ENCODE measurements at regions not wholly inside any gene's neighbourhood (a gene's known extent, or its start where the extent isn't known, plus 50 kb on each side); places are given as distances from the start of the nearest gene placed in this dataset.

DNA sequence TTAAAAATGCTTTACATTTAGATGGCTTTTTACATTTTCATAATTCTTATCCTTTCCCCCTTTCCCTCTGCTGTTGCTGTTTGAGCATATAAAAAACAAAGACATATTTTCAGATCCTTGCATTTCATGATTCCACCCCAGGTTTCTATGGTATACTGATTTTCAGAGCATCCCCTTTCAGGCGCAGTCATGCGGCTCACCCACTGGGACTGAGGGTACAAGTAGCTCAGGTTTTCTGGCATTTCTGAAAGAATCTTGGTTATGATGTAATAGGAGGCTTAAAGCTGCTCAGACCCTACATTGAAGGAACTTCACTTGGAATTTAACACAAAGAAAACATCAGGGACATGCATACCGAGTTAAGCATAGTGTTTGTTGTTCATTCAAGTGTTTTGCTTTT is 310.8 kb downstream of the ETAA1 start:
- no peak overlapping the region for H3K4me3 ChIP-seq (ENCODE audit: low read depth, low read length)
- no peak for DNase-seq (ENCODE audit: low read depth)
- no peaks in the 10 kb centered on the region for H3K36me3 ChIP-seq (ENCODE audit: control insufficient read depth, insufficient read depth, low read length)
- no peaks in the 10 kb centered on the region for H3K27me3 ChIP-seq (ENCODE audit: control insufficient read depth, insufficient read depth, low read length)
- TF ChIP-seq, protein P1, sequence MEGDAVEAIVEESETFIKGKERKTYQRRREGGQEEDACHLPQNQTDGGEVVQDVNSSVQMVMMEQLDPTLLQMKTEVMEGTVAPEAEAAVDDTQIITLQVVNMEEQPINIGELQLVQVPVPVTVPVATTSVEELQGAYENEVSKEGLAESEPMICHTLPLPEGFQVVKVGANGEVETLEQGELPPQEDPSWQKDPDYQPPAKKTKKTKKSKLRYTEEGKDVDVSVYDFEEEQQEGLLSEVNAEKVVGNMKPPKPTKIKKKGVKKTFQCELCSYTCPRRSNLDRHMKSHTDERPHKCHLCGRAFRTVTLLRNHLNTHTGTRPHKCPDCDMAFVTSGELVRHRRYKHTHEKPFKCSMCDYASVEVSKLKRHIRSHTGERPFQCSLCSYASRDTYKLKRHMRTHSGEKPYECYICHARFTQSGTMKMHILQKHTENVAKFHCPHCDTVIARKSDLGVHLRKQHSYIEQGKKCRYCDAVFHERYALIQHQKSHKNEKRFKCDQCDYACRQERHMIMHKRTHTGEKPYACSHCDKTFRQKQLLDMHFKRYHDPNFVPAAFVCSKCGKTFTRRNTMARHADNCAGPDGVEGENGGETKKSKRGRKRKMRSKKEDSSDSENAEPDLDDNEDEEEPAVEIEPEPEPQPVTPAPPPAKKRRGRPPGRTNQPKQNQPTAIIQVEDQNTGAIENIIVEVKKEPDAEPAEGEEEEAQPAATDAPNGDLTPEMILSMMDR (IDR thresholded peaks at IDR 0.05; ENCODE audit: insufficient read depth, low read length, poor library complexity, severe bottlenecking), result no peak

DNA sequence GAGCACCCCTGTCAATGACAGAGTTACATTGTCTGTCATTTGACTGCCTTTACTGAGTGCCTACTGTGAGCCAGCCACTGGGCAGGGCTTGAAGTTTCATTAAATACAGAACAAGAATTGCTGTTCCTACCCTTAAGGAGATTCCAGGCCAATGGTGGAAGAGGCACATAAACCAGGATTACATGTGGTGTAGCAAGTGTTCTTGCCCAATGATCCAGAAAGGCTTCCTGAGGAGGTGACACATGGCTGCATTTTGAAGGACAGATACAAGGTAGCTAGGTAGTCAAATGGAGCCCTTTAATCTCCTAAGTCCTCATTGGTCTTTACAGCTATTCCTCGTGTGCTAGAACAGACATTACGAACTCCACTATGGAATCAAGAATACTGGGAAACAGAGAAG is 312.7 kb downstream of the ETAA1 start:
- no peak for DNase-seq (ENCODE audit: low read depth)
- TF ChIP-seq, protein P1 (IDR thresholded peaks at IDR 0.05; ENCODE audit: insufficient read depth, low read length, poor library complexity, severe bottlenecking), result no peak

DNA sequence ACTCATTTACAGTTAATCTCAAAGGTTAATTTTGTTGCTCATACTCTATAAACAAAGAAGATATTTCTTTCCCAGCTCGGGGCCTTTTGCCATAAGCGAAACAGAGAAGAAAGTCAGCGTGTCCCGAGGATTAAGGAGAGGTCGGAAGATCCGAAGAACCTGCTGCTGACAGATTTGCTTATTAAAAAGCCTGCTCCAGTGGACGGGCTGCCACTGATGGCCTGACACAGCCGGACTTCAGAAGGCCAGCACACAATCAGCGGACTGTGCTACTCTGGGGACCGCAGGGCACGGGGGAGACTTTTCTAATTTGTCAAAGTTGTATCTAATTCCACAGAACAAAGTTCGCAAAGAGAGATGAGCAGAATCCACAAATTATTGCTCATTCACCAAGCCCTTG is 315.4 kb downstream of the ETAA1 start:
- no peak overlapping the region for H3K4me3 ChIP-seq (ENCODE audit: low read depth, low read length)
- no peak for DNase-seq (ENCODE audit: low read depth)
- no peaks in the 10 kb centered on the region for H3K27me3 ChIP-seq (ENCODE audit: control insufficient read depth, insufficient read depth, low read length)
- no peaks in the 10 kb centered on the region for H3K36me3 ChIP-seq (ENCODE audit: control insufficient read depth, insufficient read depth, low read length)
- TF ChIP-seq, protein P1 (IDR thresholded peaks at IDR 0.05; ENCODE audit: insufficient read depth, low read length, poor library complexity, severe bottlenecking), result no peak

More for the DNA sequence above, 312.7 kb downstream of the ETAA1 start:
- Histone ChIP-seq H3K27me3 (ENCODE audit: control insufficient read depth, insufficient read depth, low read length) (no peaks in the 10 kb centered on the region), H3K4me3 (ENCODE audit: low read depth, low read length) (no peak overlapping the region), H3K36me3 (ENCODE audit: control insufficient read depth, insufficient read depth, low read length) (no peaks in the 10 kb centered on the region)

DNA sequence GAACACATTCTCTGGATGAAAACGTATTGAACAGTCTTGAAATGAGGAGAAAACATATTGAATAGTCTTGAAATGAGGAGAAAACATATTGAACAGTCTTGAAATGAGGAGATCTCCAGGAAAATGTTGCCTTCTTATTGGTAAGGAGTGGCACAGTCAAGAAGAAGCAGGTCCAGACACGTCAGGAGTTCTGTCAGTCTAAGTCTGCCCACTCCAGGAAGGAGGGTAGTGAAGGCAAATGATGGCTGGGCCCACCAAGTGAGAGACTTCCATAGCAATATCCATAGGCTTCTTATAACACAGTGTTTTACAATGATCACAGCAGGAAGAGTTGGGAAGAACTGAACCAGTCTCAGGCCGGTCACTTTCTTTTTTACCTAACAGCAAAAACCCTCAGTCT is 316.2 kb downstream of the ETAA1 start:
- no peaks in the 10 kb centered on the region for H3K27me3 ChIP-seq (ENCODE audit: control insufficient read depth, insufficient read depth, low read length)
- TF ChIP-seq, protein P1 (IDR thresholded peaks at IDR 0.05; ENCODE audit: insufficient read depth, low read length, poor library complexity, severe bottlenecking), result no peak
- no peak overlapping the region for H3K4me3 ChIP-seq (ENCODE audit: low read depth, low read length)
- H3K36me3 ChIP-seq (ENCODE audit: control insufficient read depth, insufficient read depth, low read length), result no peaks in the 10 kb centered on the region
- no peak for DNase-seq (ENCODE audit: low read depth)

DNA sequence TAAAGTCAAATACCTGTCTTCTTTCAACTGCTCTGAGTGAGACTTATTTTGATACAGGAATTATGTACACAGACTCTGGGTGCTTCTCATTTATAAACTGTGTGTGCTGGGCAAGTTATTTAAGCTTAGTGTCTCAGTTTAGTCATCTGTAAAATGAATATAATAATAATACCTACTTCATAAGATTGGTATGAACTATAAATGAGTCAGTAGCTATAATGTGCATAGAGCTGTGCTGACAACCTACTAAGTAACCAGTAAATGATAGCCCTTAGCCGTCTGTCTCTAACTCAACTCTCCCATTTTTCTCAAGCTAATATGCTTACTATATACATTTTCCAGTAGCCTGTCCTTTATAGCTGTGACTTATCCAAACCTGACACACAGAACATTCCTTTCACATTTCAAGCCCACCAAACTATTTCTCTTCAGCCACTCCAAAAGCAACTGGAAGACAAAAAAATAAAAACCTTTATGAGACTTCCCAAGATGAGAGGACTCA is 319.8 kb downstream of the ETAA1 start:
- DNase-seq (ENCODE audit: low read depth), result no peak
- no peak overlapping the region for H3K4me3 ChIP-seq (ENCODE audit: low read depth, low read length)
- H3K27me3 ChIP-seq (ENCODE audit: control insufficient read depth, insufficient read depth, low read length), result no peaks in the 10 kb centered on the region
- TF ChIP-seq, protein P1 (IDR thresholded peaks at IDR 0.05; ENCODE audit: insufficient read depth, low read length, poor library complexity, severe bottlenecking), result no peak
- H3K36me3 ChIP-seq (ENCODE audit: control insufficient read depth, insufficient read depth, low read length), result no peaks in the 10 kb centered on the region

DNA sequence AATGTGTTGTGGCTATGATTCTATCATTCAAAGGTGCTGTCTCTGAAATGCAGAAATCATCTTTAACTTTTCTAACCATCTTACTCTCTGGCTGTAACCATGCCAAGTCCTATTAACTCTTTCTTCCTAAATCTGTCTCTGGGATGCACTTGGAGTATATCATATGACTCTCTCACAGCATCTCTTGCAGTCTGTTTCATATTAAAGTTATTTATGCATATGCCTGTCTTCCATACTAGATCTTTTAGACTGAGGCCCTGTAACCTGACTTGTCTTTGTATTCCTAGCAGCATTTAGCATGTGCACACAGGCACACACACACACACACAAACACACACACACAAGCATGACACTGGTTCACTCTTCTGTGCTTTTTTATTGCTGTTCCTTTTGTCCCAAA is 320.6 kb downstream of the ETAA1 start:
- H3K27me3 ChIP-seq (ENCODE audit: control insufficient read depth, insufficient read depth, low read length), result no peaks in the 10 kb centered on the region
- H3K4me3 ChIP-seq (ENCODE audit: low read depth, low read length), result no peak overlapping the region
- DNase-seq (ENCODE audit: low read depth), result no peak
- TF ChIP-seq, protein P1 (IDR thresholded peaks at IDR 0.05; ENCODE audit: insufficient read depth, low read length, poor library complexity, severe bottlenecking), result no peak
- no peaks in the 10 kb centered on the region for H3K36me3 ChIP-seq (ENCODE audit: control insufficient read depth, insufficient read depth, low read length)
